ACHN (cell line): ENCODE measurements at regions not wholly inside any gene's neighbourhood (a gene's known extent, or its start where the extent isn't known, plus 50 kb on each side); places are given as distances from the start of the nearest gene placed in this dataset.

ENCODE experiments used
- DNase-seq: peaks from one replicate; pipeline ENCODE4 v3.0.0-alpha.2; 2015
- in situ Hi-C: cut with HindIII; loops from 2 replicates; pipeline ENCODE4 v1.10.0; 2017; ENCODE audit warnings: low sequenced_read_pairs, low pct_ligation_motif_present, low pct_unique_long_range_greater_than_20kb

DNA sequence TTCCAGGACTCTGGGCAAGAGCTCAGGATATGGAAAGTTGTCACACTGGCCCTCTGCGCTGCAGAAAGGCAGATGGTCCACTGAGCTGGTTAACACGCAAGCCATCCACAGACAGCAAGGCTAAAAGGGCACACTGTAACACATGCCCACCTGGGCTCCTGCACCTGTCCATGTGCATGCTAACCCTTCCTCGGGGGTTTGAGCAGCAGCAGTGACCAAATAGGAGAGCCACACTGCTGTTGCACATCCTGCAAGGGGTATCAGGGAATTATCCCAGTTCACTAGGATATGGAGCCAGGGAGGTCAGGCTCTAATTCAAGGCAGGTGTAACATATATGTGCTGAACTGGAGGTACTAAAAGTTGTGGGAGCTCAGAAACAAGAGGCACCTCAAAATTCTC lies 471.0 kb upstream of the CDH5 start:
- DNase-seq = no peak
- in situ Hi-C loops = no loop called here

DNA sequence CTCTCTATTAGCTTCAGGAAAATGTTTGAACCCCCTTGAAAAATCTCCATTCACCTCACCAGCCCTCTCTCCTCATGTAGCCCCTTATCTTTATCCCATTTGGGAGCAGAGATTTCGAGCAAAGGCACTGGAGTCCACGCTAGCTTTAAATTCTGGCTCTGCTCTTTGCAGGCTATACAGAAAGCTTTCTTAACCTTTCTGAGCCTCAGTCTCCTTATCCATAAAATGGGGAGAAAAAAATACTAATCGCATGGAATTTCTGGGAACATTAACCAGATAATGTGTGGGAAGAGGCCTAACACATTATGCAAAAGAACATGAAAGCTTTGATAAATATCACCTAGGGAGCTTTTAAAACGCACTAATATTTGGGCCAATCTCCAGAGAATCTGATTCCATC lies 476.3 kb upstream of the CDH5 start:
- no peak for DNase-seq
- in situ Hi-C loops = no loop called here

DNA sequence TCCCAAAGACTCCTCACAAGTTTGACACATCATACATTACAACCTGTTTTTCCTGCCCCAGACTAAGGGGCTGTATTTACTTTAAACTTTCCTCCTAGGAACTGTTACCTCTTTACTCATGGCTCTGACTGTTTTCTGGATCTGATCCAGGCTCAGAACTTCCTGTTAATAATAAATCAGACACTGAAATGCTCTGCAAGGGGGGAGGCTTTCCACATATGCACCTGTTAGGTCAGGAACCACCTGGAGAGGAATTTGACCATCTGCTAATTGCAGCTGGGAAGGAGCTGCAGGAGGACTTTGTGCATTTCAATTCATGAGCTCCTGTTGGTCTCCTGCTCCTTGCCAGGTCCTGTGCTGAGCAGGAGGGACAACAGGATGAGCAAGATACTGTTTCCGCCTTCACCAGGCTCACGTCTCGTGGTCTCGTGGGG lies 476.9 kb upstream of the CDH5 start:
- DNase-seq = no peak
- in situ Hi-C loops = no loop called here

DNA sequence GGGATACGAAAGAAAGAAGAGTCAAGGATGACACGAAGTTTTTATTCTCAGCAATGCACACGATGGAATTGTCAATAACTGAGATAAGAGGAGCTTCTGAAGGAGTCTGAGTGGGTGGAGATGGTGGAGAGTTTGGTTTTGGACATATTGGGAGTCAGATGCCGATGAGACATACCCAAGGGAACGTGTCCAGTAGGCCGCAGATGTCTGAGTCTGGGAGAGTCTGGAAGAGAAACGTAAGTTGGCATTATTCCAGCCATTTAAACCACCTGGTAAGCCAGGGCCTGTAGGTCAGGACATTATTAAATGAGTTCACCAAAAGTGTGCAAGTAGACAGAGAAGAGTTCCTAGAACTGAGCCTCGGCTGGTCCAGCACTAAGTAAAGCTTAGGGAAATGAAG lies 478.3 kb upstream of the CDH5 start:
- DNase-seq = no peak
- in situ Hi-C loops = no loop called here

DNA sequence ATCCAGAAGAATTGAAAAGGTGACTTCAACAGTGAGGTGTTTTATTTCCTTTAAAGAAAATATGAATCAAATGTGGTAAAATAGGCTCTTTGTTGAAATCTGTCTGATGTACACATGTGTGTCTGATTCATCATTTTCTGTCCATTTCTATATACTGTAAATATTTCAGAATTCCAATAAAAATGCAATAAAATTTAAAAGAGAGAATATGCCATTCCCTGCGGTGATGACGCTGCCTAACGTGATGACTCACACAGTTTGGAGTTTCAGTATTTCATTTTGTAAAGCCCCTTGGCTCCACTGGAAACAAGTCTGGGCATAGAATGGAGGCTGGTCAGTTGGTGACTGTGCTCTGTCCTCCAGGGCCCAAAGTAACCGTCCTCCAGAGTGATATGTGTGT lies 482.5 kb upstream of the CDH5 start:
- in situ Hi-C loops = no loop called here
- DNase-seq = no peak

DNA sequence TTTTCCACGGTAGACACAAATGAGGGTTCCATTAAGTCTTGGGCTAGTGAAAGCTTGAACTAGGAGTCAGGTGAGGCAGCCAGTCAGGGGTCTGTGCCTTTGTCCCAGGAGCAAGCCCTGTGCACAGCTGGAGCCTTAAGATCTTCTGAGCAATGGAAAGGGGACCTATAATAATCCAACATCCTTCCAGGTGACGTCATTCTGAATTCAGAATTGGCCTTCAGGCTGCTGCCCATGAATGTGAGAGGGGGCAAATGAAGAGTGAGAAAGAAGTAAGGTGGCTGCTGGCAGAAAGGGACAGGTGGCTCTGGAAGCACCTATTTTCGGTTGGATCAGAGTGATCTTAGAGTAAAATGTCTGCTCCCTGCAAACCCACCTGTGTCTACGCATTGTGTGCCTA lies 488.1 kb upstream of the CDH5 start:
- in situ Hi-C loops = no loop called here
- DNase-seq = no peak

DNA sequence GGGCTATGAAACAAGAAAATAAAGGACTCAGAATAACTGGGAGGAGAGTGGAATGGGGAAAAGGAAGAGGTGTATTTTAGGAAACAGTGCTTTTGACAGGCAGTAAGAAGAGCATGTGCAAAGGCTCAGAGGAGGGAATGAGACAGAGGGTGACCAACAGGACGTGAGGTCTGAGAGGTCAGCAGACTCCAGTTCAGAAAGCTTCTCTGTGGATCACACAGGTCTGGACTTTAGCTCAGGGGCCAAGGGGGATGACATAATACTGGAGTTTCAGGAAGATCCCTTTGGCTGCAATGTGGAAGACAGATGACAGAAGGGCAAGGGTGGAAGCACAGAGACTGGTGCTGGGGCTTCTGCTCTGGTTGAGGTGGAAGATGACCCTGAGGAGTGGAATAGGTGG lies 489.9 kb upstream of the CDH5 start:
- no peak for DNase-seq
- in situ Hi-C loops = no loop called here

DNA sequence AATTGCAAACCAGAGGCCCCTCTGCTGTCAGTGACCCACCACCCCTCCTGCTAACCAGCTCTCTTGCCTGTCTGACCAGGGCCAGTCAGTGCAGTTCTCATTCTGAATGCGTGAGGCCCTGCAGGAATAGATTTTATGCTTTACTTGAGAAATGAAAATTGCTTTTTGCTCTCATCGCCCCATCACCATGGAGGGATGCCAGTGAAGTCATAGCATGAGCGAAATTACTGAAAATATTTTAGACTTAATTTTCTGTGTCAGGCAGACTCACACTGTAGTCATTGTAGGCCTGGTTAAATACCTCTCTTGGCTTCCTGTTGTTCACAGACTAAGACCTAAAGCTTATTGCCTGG lies 490.5 kb upstream of the CDH5 start:
- in situ Hi-C loops = no loop called here

DNA sequence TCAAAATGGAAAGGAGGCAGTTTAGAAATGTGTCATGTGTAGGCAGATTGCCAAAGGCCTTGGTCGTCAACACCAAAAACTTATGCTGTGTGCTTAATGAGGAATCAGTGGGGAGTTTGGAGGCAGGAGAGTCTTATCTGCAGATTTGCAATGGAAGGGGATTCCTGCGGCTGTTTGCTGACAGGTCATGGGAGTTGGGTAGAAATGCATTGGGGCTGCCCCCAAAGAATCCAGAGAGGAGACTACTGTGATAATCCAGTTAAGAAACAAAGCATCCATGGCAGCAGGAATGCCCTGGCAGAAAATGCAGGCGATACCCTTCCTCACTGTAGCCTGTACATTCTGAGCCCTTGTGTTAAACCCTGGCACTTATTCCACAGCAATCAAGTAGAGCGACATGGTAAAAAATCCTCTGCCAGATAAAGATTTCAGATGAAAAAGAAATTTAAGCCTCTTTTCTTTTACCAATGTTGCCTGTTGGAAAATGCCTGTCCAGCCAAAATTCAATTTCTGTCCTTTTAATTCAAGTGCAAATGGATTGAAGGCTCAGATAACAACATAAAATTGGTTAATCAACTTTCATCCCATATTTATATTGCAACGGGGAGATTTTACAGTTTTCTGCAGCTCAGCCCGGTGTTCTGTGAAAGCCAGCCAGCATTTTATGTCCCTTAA lies 491.0 kb upstream of the CDH5 start:
- in situ Hi-C loops = no loop called here
- DNase-seq = no peak

More for the DNA sequence above, 490.5 kb upstream of the CDH5 start:
- no peak for DNase-seq

DNA sequence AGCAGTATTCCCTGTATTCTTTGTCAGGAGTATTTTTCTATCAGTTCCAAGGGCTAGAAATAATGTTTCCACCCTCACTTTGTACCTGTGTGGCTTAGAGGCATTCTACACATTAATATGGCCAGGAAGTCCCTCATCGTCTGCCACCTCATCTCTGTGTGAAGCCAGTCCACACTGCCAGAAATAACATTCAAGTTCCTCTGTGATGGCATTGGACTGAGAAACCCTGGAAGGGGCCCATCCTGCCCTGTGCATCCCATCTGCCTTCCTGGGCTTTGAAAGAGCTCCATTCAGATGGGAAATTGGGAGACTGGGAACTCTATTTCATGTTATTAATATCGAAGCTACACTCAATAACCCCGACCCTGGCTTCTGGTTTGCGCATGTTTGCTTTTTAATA lies 497.2 kb upstream of the CDH5 start:
- no peak for DNase-seq
- in situ Hi-C loops = no loop called here

DNA sequence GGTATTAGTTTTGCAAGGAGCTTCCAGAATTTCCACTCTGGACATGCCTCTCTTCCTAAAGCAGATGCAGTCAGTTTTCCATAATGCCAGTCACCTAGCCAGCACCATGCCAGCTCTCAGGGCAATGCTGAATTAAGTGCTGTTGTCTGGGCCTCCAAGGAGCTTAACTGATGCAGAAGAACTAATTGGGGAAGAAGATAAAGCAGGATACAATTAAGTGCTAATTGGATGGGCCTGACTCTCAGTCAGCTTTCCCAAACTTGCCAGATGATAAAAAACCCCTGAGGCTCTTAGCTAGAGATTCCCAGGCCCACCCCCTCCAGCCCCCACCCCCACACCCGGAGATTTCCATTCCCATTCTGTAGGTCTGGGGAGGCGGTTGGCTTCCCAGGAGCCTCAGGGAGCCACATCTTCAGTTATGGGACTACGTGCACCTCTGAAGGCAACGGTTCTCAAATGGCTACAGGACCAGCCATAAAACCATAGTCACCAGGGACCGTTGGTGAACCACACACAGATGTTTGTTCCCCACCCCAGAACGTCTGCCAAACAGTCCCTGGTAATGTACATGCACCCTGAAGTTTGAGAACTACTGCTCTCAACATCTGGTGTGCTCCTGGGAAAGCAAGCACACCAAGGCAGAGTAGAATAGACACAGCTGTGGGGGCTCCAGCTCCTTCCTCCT lies 499.1 kb upstream of the CDH5 start:
- in situ Hi-C loops = no loop called here
- no peak for DNase-seq

DNA sequence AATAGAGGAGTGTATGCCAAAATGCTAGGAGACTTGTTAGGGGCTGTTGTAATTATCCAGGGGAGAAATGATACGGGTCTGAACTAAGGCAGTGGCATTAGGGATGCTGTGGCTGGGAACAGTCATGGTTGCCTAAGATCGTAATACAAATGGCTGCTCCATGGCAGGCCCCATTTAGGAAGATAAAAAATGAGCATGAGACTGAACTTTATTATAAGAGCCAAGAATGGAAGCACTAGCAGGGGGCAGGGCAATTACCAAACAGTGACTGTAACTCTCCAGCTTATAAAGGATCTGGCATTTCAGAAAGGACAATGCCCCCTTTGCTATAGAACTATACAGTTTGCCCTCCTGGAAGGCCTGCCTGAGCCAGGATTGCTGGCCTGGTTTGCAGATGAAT lies 503.3 kb upstream of the CDH5 start:
- DNase-seq = no peak
- in situ Hi-C loops = no loop called here

DNA sequence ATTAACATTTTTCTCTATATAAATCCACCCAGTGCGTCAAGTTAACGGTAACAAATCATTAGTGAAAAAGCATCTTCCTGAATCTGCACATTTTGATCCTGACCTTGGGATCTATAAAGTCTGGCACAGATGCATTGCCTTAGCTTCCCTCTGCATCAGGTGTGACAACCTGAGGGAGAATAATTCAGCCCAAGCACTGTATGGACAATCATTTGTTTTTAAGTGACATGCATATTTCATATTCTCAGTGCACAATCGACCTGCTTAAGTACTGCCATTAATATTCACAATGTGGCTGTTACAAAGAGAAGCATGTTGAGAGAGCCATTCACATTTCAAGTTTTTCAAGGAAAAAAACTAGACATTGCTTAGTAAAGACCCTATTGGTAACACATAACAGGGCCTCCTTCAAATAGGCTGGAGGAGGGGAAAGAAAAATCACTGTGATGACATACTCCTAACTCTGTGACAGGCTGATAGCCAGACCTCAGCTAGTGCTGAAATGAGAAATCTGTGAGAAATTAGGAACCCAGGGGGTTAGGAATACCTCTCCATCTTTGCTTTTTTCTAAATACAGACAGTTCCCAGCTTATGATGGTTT lies 505.3 kb upstream of the CDH5 start:
- in situ Hi-C loops = no loop called here
- DNase-seq = no peak

DNA sequence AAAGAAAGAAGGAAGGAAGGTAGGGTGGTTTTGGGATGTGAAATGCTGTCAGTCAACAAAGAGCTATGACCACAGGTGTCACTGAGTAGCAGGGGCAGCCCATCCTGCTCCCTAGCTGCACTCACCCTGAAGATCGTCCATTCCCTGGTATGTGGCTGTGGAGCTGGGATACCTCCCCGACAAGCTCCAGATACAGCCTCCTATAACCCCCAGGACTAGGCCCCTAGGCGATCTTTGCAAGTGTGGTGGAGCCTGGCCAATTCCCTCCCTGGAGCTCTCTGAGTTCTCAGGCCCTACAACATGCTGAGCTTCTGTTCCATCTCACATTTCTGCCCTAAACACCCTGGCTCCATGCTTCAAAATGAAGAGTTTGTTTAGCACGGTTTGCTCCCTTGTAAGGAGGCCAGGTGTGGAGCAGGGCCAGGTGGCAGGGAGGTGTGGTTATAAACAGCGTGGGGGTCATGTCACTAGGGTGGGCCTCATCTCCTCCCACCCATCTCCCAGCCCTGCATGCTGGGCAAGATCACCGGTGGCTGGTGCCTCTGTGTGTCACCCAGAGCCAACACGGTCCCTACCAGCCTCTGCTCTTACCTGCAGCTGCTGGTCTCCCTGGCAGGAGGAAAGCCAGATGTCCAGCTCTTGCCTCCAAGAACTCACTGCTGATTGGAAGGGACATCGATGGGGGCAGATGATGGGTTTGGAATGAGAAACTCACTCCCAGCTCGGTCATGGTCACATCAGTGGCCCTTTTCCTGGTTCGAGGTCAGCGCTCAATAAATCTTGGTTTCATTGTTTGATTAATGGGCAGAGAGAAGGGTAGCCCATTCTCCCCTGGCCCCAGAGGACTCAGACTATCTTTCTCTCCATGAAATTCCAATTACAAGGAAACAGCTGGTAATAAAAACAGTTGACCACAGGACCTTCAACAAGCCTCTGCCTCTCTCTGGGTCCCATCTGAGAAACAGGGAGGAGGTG lies 511.0 kb upstream of the CDH5 start:
- DNase-seq = no peak
- in situ Hi-C loops = no loop called here

DNA sequence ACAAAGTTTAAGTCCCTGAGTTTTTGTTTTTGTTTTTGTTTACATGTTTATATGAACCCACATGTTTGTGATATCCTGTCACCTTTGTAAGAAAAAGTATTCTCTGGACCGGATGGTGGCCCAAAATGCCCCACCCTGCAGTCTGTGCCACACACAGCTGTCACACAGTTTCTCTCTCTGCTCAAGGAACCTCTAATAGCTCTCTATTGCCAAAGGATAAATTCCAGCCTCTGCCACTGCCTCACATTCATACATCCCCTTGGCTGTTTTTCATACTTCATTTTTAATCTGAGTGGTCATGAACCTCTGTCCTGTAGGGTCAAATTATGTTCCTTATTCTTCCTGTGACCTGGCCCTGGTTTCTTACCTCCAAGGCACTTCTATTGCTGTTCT lies 520.3 kb upstream of the CDH5 start:
- no peak for DNase-seq
- in situ Hi-C loops = no loop called here

DNA sequence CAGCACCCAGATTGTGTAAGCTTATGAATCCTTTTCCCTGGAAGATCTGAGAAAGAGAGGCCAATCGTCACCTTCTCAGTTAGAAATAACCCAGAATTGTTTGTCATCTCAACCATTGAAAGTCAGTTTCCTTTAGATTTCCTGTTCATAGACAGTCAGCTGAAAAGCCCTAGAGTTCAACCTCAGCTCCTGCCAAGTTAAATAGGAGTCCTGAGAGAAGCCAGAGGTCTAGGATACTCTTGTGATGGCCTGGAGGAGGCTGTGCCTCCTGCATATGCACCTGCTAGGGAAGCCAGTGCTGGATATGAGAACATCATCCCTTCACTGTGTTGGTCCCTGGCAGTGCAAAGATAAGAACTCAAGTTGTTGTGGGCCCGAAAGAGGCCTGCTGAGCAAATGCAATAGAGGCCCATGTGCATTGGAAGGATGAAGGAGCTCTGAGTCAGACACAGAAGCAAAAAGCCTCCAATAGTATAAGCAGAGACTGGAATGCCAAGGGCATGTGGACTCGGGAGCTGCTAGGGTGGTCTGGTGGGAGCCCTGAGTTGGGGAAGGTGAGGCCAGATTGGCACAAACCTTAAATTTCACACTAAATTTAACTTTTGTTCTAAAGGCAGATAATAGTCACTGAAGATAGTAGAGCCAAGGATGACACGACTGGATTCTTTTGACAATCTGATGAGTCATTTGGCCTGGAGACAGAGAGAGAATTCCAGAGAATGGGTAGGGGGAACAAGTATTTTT lies 520.9 kb upstream of the CDH5 start:
- DNase-seq = no peak
- in situ Hi-C loops = no loop called here

DNA sequence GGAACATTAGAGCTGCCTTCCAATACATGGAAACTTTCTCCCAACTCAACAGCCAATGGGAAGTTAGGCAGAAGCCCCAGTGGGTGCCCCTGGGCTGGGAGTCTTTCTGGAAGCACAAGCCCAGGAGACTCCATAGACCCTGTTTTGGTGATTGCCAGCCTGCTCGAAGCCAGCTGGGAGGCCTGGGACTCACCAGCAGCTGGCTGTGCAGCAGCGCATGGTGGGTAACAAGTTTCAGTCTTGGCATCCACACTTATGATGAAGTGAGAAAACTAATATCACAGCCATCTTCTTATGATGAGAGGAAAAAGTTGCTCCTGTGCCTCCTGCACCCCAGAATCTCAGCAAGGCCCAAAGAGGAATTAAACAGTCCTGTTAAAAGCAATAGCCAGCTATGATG lies 522.5 kb upstream of the CDH5 start:
- in situ Hi-C loops = no loop called here
- no peak for DNase-seq

DNA sequence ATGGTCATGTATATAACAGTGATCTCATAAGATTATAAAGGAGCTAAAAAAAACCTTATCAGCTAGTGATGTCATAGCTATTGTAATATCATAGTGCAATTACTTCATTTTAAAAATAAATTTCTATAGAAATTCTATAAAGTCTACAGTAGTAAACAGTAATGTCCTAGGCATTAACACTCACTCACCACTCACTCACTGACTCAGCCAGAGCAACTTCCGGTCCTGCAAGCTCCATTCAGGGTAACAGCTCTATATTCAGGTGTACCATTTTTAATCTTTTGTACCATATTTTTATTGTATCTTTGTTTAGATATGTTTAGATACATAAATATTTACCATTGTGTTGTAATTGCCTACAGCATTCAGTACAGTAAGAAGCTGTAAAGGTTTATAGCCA lies 524.4 kb upstream of the CDH5 start:
- DNase-seq = no peak
- in situ Hi-C loops = no loop called here

DNA sequence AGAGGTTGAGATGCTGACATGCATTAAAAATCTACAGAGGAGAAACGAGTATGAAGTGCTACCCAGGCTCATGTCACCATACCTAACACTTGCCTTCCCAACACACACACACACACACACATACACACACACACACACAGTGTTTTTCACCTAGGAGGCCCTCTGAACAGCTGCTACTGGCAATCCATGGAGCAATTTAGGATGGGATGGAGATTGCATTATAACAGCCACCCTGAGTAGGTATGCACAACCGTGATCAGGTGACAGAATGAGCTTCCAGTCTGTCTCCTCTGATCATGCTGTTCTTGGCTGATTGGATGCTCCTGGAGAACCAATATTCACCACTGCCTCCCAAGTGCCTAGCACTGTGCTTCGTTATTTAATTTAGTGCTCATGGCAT lies 528.5 kb upstream of the CDH5 start:
- no peak for DNase-seq
- in situ Hi-C loops = no loop called here
